ENCODE measurements at regions not wholly inside any gene's neighbourhood (a gene's known extent, or its start where the extent isn't known, plus 50 kb on each side); places are given as distances from the start of the nearest gene placed in this dataset.

- TF ChIP-seq, protein P1, sequence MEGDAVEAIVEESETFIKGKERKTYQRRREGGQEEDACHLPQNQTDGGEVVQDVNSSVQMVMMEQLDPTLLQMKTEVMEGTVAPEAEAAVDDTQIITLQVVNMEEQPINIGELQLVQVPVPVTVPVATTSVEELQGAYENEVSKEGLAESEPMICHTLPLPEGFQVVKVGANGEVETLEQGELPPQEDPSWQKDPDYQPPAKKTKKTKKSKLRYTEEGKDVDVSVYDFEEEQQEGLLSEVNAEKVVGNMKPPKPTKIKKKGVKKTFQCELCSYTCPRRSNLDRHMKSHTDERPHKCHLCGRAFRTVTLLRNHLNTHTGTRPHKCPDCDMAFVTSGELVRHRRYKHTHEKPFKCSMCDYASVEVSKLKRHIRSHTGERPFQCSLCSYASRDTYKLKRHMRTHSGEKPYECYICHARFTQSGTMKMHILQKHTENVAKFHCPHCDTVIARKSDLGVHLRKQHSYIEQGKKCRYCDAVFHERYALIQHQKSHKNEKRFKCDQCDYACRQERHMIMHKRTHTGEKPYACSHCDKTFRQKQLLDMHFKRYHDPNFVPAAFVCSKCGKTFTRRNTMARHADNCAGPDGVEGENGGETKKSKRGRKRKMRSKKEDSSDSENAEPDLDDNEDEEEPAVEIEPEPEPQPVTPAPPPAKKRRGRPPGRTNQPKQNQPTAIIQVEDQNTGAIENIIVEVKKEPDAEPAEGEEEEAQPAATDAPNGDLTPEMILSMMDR (conservative IDR thresholded peaks at IDR 0.05; ENCODE audit: low read length), result no peak
- TF ChIP-seq EZH2phosphoT487 (IDR thresholded peaks at IDR 0.05; ENCODE audit: borderline replicate concordance, low read depth, low read length), result no peak
Observed at GRCh38 chr10:1824928-1825327, 87.6 kb upstream of the ADARB2 start.
